ENCODE measurements at regions not wholly inside any gene's neighbourhood (a gene's known extent, or its start where the extent isn't known, plus 50 kb on each side); places are given as distances from the start of the nearest gene placed in this dataset.
A peak's percentile ranks its signal among the peaks of the same experiment; 100 is the strongest.

- no peak overlapping the region for H3K4me3 ChIP-seq (ENCODE audit: low read depth, low read length)
- in situ Hi-C loops (cut with HindIII; ENCODE audit: low sequenced_read_pairs): no loop called here
- no peak for DNase-seq (ENCODE audit: low read depth)
- no peak for TF ChIP-seq CTCF (IDR thresholded peaks at IDR 0.05; ENCODE audit: low read depth, low read length, missing control alignments)
Observed at GRCh38 chr13:50357136-50357535, 341.9 kb downstream of the KCNRG start.

- H3K4me3 ChIP-seq (ENCODE audit: low read depth, low read length): no peak overlapping the region
- DNase-seq (ENCODE audit: low read depth): peak; percentile 69
- TF ChIP-seq CTCF (IDR thresholded peaks at IDR 0.05; ENCODE audit: low read depth, low read length, missing control alignments): no peak
- in situ Hi-C loops (cut with HindIII; ENCODE audit: low sequenced_read_pairs): no loop called here
Observed at GRCh38 chr13:50357586-50358118, 342.4 kb downstream of the KCNRG start.

- no peak overlapping the region for H3K4me3 ChIP-seq (ENCODE audit: low read depth, low read length)
- in situ Hi-C loops (cut with HindIII; ENCODE audit: low sequenced_read_pairs): no loop called here
- DNase-seq (ENCODE audit: low read depth): no peak
- TF ChIP-seq CTCF (IDR thresholded peaks at IDR 0.05; ENCODE audit: low read depth, low read length, missing control alignments): no peak
Observed at GRCh38 chr13:50358231-50359040, 343.2 kb downstream of the KCNRG start.

GRCh38 chr13:50359041-50359367 is 343.8 kb downstream of the KCNRG start:
- in situ Hi-C loops (cut with HindIII; ENCODE audit: low sequenced_read_pairs): no loop called here
- TF ChIP-seq CTCF (IDR thresholded peaks at IDR 0.05; ENCODE audit: low read depth, low read length, missing control alignments): no peak
- H3K4me3 ChIP-seq (ENCODE audit: low read depth, low read length): no peak overlapping the region
- no peak for DNase-seq (ENCODE audit: low read depth)

GRCh38 chr13:50359779-50360178 is 344.5 kb downstream of the KCNRG start:
- no peak for DNase-seq (ENCODE audit: low read depth)
- TF ChIP-seq CTCF (IDR thresholded peaks at IDR 0.05; ENCODE audit: low read depth, low read length, missing control alignments): no peak
- no peak overlapping the region for H3K4me3 ChIP-seq (ENCODE audit: low read depth, low read length)
- in situ Hi-C loops (cut with HindIII; ENCODE audit: low sequenced_read_pairs): no loop called here

- no peak overlapping the region for H3K4me3 ChIP-seq (ENCODE audit: low read depth, low read length)
- no peak for DNase-seq (ENCODE audit: low read depth)
- in situ Hi-C loops (cut with HindIII; ENCODE audit: low sequenced_read_pairs): no loop called here
- TF ChIP-seq CTCF (IDR thresholded peaks at IDR 0.05; ENCODE audit: low read depth, low read length, missing control alignments): no peak
Observed at GRCh38 chr13:50360637-50361036, 345.4 kb downstream of the KCNRG start.

Measured in astrocyte of the cerebellum (primary cell).